Caco-2 (cell line): ENCODE measurements at regions not wholly inside any gene's neighbourhood (a gene's known extent, or its start where the extent isn't known, plus 50 kb on each side); places are given as distances from the start of the nearest gene placed in this dataset.
A peak's percentile ranks its signal among the peaks of the same experiment; 100 is the strongest.

Experiments used
- BruUV-seq: library from RNA; stranded (reverse); fragments of 400-500 nt; replicated peaks from 2 replicates; lab custom pipeline; 2021; lab: Mats Ljungman, UMichigan
- CTCF ChIA-PET: fragments of 300-600 bp; sonication (Branson Sonifier 250); formaldehyde crosslinking; loops from one replicate; lab custom pipeline; 2022; ENCODE audit warnings: antibody characterized with exemption; lab: Charles Lee
- POLR2A ChIA-PET: fragments of 300-600 bp; sonication (Branson Sonifier 250); formaldehyde crosslinking; loops from one replicate; lab custom pipeline; 2022; ENCODE audit warnings: antibody characterized with exemption; lab: Charles Lee
- DNase-seq, 2 experiments: peaks; one replicate each; pipeline versions ENCODE4 v3.0.0 to v3.0.0-alpha.2; 2020 to 2022
- H3K27me3 ChIP-seq: replicated peaks from 2 replicates; pipeline ENCODE4 v1.6.0; 2011; ENCODE audit warnings: low read length; ENCODE audit not compliant: control insufficient read depth, insufficient read depth
- H3K36me3 ChIP-seq: 2 replicates; pipeline ENCODE4 v1.5.1; 2011; ENCODE audit warnings: low read length; ENCODE audit not compliant: control insufficient read depth, insufficient read depth
- H3K4me1 ChIP-seq: fragments of 250-450 bp; sonication (Bioruptor Pico); 2 replicates; pipeline ENCODE4 v1.5.1; 2020; ENCODE audit warnings: mild to moderate bottlenecking
- H3K4me3 ChIP-seq: 2 replicates; pipeline ENCODE4 v1.5.1; 2011; ENCODE audit warnings: low read depth, mild to moderate bottlenecking, control low read depth, low read length
- H3K9me3 ChIP-seq: fragments of 250-450 bp; sonication (Bioruptor Pico); 2 replicates; pipeline ENCODE4 v1.5.1; 2020; ENCODE audit warnings: mild to moderate bottlenecking, moderate library complexity
- H3K27ac Mint-ChIP-seq: one replicate; pipeline ENCODE4 v1.8.0; 2022; ENCODE audit warnings: mixed read lengths; ENCODE audit not compliant: unreplicated experiment
- H3K27me3 Mint-ChIP-seq: one replicate; pipeline ENCODE4 v1.8.0; 2022; ENCODE audit warnings: mixed read lengths; ENCODE audit not compliant: insufficient read depth, unreplicated experiment
- H3K36me3 Mint-ChIP-seq: one replicate; pipeline ENCODE4 v1.8.0; 2022; ENCODE audit warnings: mild to moderate bottlenecking, mixed read lengths; ENCODE audit not compliant: insufficient read depth, unreplicated experiment
- H3K4me1 Mint-ChIP-seq: one replicate; pipeline ENCODE4 v1.8.0; 2022; ENCODE audit warnings: low read depth, mixed read lengths; ENCODE audit not compliant: unreplicated experiment
- H3K4me3 Mint-ChIP-seq: one replicate; pipeline ENCODE4 v1.8.0; 2022; ENCODE audit warnings: mild to moderate bottlenecking, moderate library complexity, mixed read lengths; ENCODE audit not compliant: unreplicated experiment
- H3K9me3 Mint-ChIP-seq: one replicate; pipeline ENCODE4 v1.8.0; 2022; ENCODE audit warnings: mixed read lengths; ENCODE audit not compliant: unreplicated experiment
- intact Hi-C: fragments of 100-400 bp; cut with micrococcal nuclease; formaldehyde crosslinking; loops from one replicate; pipeline ENCODE4 v1.10.0; 2022; ENCODE audit not compliant: unreplicated experiment
- TF ChIP-seq, protein P1 (sequence below), 2 experiments: fragments of 200-600 bp in 1 of 2; IDR thresholded peaks; 1 replicate in 1 of 2; 2 replicates in 1 of 2; pipeline versions ENCODE4 v1.5.1 to v1.8.0; 2011 to 2022; ENCODE audit warnings: antibody characterized with exemption in 1 of 2, control low read depth in 1 of 2, inconsistent platforms in 1 of 2, low read depth in 1 of 2, low read length in 1 of 2, mild to moderate bottlenecking in 1 of 2, moderate library complexity in 1 of 2; ENCODE audit not compliant: insufficient read depth in 1 of 2, severe bottlenecking in 1 of 2, unreplicated experiment in 1 of 2

DNA sequence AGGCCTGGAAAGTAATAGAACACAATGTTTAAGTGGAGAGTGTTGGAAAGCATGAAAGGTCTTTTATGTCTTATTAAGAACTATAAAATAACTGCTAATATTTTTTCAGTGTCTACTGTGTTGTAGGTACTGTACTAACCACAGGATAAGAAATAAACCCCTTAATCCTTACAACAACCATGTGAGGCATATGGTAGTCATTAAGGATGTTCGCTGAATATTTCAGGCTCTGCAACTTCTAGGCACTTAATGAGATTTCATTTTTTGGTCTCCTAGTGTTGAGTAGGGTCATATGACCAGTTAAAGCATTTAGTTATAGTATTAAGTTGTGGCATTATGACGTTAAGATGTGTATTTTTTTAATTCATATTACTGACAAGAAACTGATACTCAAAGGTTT lies 346.6 kb upstream of the KCNH7 start:
- ChIA-PET POLR2A (no interaction called here), CTCF (no interaction called here)
- no peak overlapping the region for H3K4me3 ChIP-seq
- no peak overlapping the region for H3K4me3 Mint-ChIP-seq
- H3K27me3 ChIP-seq = no peaks in the 10 kb centered on the region
- H3K4me1 Mint-ChIP-seq = no peaks in the 10 kb centered on the region
- no peak overlapping the region for H3K27ac Mint-ChIP-seq
- intact Hi-C loops = no loop called here
- peaks cover 2% of the 10 kb centered on the region for H3K27me3 Mint-ChIP-seq
- H3K4me1 ChIP-seq = no peaks in the 10 kb centered on the region
- no peaks in the 10 kb centered on the region for H3K36me3 ChIP-seq
- H3K9me3 Mint-ChIP-seq = no peaks in the 10 kb centered on the region
- H3K36me3 Mint-ChIP-seq = no peaks in the 10 kb centered on the region
- no peak for DNase-seq
- H3K9me3 ChIP-seq = no peaks in the 10 kb centered on the region
- TF ChIP-seq, protein P1, sequence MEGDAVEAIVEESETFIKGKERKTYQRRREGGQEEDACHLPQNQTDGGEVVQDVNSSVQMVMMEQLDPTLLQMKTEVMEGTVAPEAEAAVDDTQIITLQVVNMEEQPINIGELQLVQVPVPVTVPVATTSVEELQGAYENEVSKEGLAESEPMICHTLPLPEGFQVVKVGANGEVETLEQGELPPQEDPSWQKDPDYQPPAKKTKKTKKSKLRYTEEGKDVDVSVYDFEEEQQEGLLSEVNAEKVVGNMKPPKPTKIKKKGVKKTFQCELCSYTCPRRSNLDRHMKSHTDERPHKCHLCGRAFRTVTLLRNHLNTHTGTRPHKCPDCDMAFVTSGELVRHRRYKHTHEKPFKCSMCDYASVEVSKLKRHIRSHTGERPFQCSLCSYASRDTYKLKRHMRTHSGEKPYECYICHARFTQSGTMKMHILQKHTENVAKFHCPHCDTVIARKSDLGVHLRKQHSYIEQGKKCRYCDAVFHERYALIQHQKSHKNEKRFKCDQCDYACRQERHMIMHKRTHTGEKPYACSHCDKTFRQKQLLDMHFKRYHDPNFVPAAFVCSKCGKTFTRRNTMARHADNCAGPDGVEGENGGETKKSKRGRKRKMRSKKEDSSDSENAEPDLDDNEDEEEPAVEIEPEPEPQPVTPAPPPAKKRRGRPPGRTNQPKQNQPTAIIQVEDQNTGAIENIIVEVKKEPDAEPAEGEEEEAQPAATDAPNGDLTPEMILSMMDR (IDR thresholded peaks at IDR 0.05; ENCODE audit: insufficient read depth in 1 of 2, low read depth in 1 of 2, low read length in 1 of 2, severe bottlenecking in 1 of 2, unreplicated experiment in 1 of 2) = no peak
- BruUV-seq = no TSS peak

DNA sequence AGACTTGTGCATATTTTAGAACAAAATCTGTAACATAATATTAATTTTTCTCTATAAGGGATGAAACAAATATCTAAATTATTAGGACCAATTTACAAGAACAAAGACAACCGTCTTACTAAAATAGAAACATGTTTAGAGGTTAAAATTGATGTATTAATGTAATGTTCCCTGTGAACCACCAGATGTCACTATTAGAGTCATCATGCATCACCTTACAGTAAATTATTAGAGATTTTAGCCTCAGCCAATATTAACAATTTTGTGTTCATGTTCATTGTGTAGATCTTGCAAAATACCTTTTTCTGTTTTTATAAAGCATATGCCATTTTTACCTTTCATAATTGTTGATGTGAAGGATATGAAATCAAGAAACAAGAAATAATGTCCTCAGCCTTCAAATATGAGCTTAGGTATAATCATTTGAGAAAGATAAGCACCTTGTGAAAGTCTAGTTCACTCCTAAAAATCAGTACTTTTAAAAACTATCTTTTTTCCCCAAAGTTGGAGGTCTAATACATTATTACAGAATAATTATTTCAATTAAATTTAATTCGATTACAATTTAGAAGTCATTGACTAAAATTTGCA lies 344.3 kb upstream of the KCNH7 start:
- H3K27me3 Mint-ChIP-seq = no peaks in the 10 kb centered on the region
- H3K36me3 ChIP-seq = no peaks in the 10 kb centered on the region
- H3K9me3 ChIP-seq = no peaks in the 10 kb centered on the region
- H3K27me3 ChIP-seq = no peaks in the 10 kb centered on the region
- no peaks in the 10 kb centered on the region for H3K9me3 Mint-ChIP-seq
- no TSS peak for BruUV-seq
- no peaks in the 10 kb centered on the region for H3K4me1 ChIP-seq
- no peaks in the 10 kb centered on the region for H3K4me1 Mint-ChIP-seq
- H3K4me3 ChIP-seq = no peak overlapping the region
- TF ChIP-seq, protein P1 (IDR thresholded peaks at IDR 0.05; ENCODE audit: insufficient read depth in 1 of 2, low read depth in 1 of 2, low read length in 1 of 2, severe bottlenecking in 1 of 2, unreplicated experiment in 1 of 2) = peak; percentile 50 to 59
- H3K36me3 Mint-ChIP-seq = no peaks in the 10 kb centered on the region
- H3K27ac Mint-ChIP-seq = no peak overlapping the region
- ChIA-PET POLR2A (no interaction called here), CTCF (interaction anchor here (0.7 to 1.1 kb wide), 5 partner anchors 13 to 1247 kb away, joined by 3 to 5 read pairs (median 3); no protein-coding TSS in a partner anchor)
- H3K4me3 Mint-ChIP-seq = no peak overlapping the region
- DNase-seq = no peak
- intact Hi-C loops = loop anchor here (2.0 to 5.0 kb wide), 2 partner anchors 879 to 1296 kb away; no protein-coding TSS in a partner anchor

DNA sequence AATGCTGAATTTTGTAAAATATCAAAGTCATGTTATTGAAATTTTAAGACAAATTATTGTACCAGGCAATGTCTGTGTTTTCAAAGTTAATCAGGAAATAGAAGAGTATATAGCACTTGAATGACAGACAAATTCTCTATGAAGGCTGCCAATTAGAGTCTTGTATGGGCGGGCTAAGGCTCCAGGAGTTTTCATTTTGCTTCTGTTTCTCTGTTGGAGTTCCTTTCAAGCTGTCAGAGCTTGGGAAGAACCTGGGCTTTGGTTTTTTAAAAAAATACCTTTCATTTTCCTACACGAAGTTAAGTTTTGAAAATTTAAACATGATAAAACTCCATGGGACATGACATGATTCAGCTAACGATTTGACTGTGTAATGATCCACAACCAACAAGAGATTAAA lies 339.0 kb upstream of the KCNH7 start:
- TF ChIP-seq, protein P1 (IDR thresholded peaks at IDR 0.05; ENCODE audit: insufficient read depth in 1 of 2, low read depth in 1 of 2, low read length in 1 of 2, severe bottlenecking in 1 of 2, unreplicated experiment in 1 of 2) = no peak
- intact Hi-C loops = no loop called here
- no peak overlapping the region for H3K4me3 Mint-ChIP-seq
- no peak overlapping the region for H3K4me3 ChIP-seq
- H3K9me3 ChIP-seq = no peaks in the 10 kb centered on the region
- no peaks in the 10 kb centered on the region for H3K36me3 Mint-ChIP-seq
- H3K4me1 ChIP-seq = no peaks in the 10 kb centered on the region
- H3K27me3 Mint-ChIP-seq = no peaks in the 10 kb centered on the region
- no peaks in the 10 kb centered on the region for H3K9me3 Mint-ChIP-seq
- no peaks in the 10 kb centered on the region for H3K27me3 ChIP-seq
- ChIA-PET CTCF (no interaction called here), POLR2A (no interaction called here)
- no peaks in the 10 kb centered on the region for H3K4me1 Mint-ChIP-seq
- no peak for DNase-seq
- BruUV-seq = no TSS peak
- H3K36me3 ChIP-seq = no peaks in the 10 kb centered on the region
- no peak overlapping the region for H3K27ac Mint-ChIP-seq
